Urinary bladder (tissue), 3 donors: ENCODE measurements at regions not wholly inside any gene's neighbourhood (a gene's known extent, or its start where the extent isn't known, plus 50 kb on each side); places are given as distances from the start of the nearest gene placed in this dataset.
A peak's percentile ranks its signal among the peaks of the same experiment; 100 is the strongest.

Source experiments
- DNase-seq: peaks from one replicate; pipeline ENCODE4 v3.0.0-alpha.2; 2015; ENCODE audit errors: extremely low spot score
- H3K27ac ChIP-seq: one replicate; pipeline ENCODE4 v1.5.1; 2013; ENCODE audit warnings: low read depth, mild to moderate bottlenecking, moderate library complexity
- H3K36me3 ChIP-seq: one replicate; pipeline ENCODE4 v1.6.1; 2013; ENCODE audit warnings: mild to moderate bottlenecking, moderate library complexity; ENCODE audit not compliant: insufficient read depth
- H3K4me1 ChIP-seq: one replicate; pipeline ENCODE4 v1.6.1; 2013; ENCODE audit warnings: mild to moderate bottlenecking, moderate library complexity; ENCODE audit not compliant: insufficient read depth
- H3K4me3 ChIP-seq: one replicate; pipeline ENCODE4 v1.5.1; 2013; ENCODE audit warnings: low read depth, low read length
- WGBS: extraction: QIAGEN DNeasy Blood & Tissue Kit; methylation state at CpG from one replicate; pipeline ENCODE4 v1.1.7; 2013; 5-methylcytosine and 5-hydroxymethylcytosine counted together
- donor health status: healthy with polysubstance abuse.
- donor health status: healthy.

- no peak for DNase-seq
- Histone ChIP-seq H3K27ac (no peak overlapping the region), H3K36me3 (no peaks in the 10 kb centered on the region), H3K4me1 (no peaks in the 10 kb centered on the region), H3K4me3 (no peak overlapping the region)
- 84% methylated on average over 1 of the region's 1 CpG for WGBS
These were observed 255.8 kb downstream of the ANAPC1 start for GRCh38 chr2:111628221-111628620.

GRCh38 chr2:111629983-111630382 lies 254.0 kb downstream of the ANAPC1 start:
- DNase-seq = no peak
- H3K27ac ChIP-seq = no peak overlapping the region
- no peaks in the 10 kb centered on the region for H3K36me3 ChIP-seq
- 99% methylated on average over 2 of the region's 2 CpGs for whole genome bisulfite sequencing
- H3K4me3 ChIP-seq = no peak overlapping the region
- no peaks in the 10 kb centered on the region for H3K4me1 ChIP-seq

- no peak overlapping the region for H3K4me3 ChIP-seq
- no peaks in the 10 kb centered on the region for H3K4me1 ChIP-seq
- no peaks in the 10 kb centered on the region for H3K36me3 ChIP-seq
- H3K27ac ChIP-seq = no peak overlapping the region
- DNase-seq = no peak
- WGBS = 74% methylated on average over 4 of the region's 4 CpGs
These were observed 251.3 kb downstream of the ANAPC1 start for GRCh38 chr2:111632661-111633060.

GRCh38 chr2:111633189-111633588 lies 250.8 kb downstream of the ANAPC1 start:
- 95% methylated on average over 2 of the region's 2 CpGs for whole genome bisulfite sequencing
- DNase-seq = no peak

GRCh38 chr2:111633643-111634042 lies 250.3 kb downstream of the ANAPC1 start:
- DNase-seq = no peak
- 82% methylated on average over 6 of the region's 6 CpGs for WGBS

More at GRCh38 chr2:111633189-111633588, 250.8 kb downstream of the ANAPC1 start:
- no peak overlapping the region for H3K27ac ChIP-seq
- no peak overlapping the region for H3K4me3 ChIP-seq
- no peaks in the 10 kb centered on the region for H3K4me1 ChIP-seq
- no peaks in the 10 kb centered on the region for H3K36me3 ChIP-seq

GRCh38 chr2:111634050-111634794 lies 249.8 kb downstream of the ANAPC1 start:
- no peak for DNase-seq
- H3K27ac ChIP-seq = no peak overlapping the region
- H3K36me3 ChIP-seq = no peaks in the 10 kb centered on the region
- H3K4me1 ChIP-seq = no peaks in the 10 kb centered on the region
- 75% methylated on average over 2 of the region's 2 CpGs for WGBS
- H3K4me3 ChIP-seq = no peak overlapping the region

More at GRCh38 chr2:111633643-111634042, 250.3 kb downstream of the ANAPC1 start:
- no peak overlapping the region for H3K27ac ChIP-seq
- no peak overlapping the region for H3K4me3 ChIP-seq
- no peaks in the 10 kb centered on the region for H3K4me1 ChIP-seq
- H3K36me3 ChIP-seq = no peaks in the 10 kb centered on the region

- 72% methylated on average over 4 of the region's 4 CpGs for WGBS
- DNase-seq = no peak
- no peaks in the 10 kb centered on the region for H3K36me3 ChIP-seq
- no peak overlapping the region for H3K4me3 ChIP-seq
- H3K27ac ChIP-seq = no peak overlapping the region
- H3K4me1 ChIP-seq = no peaks in the 10 kb centered on the region
These were observed 248.9 kb downstream of the ANAPC1 start for GRCh38 chr2:111634995-111635538.

GRCh38 chr2:111636905-111637304 lies 247.1 kb downstream of the ANAPC1 start:
- no peak overlapping the region for H3K4me3 ChIP-seq
- no peak for DNase-seq
- H3K27ac ChIP-seq = no peak overlapping the region
- H3K36me3 ChIP-seq = no peaks in the 10 kb centered on the region
- WGBS = 94% methylated on average over 5 of the region's 5 CpGs
- no peaks in the 10 kb centered on the region for H3K4me1 ChIP-seq

- WGBS = 96% methylated on average over 4 of the region's 4 CpGs
- DNase-seq = no peak
- H3K27ac ChIP-seq = no peak overlapping the region
- H3K4me3 ChIP-seq = no peak overlapping the region
- no peaks in the 10 kb centered on the region for H3K4me1 ChIP-seq
- H3K36me3 ChIP-seq = no peaks in the 10 kb centered on the region
These were observed 245.6 kb downstream of the ANAPC1 start for GRCh38 chr2:111638274-111638877.

GRCh38 chr2:111640480-111640879 lies 243.5 kb downstream of the ANAPC1 start:
- DNase-seq = peak; percentile 66
- Histone ChIP-seq H3K4me1 (no peaks in the 10 kb centered on the region), H3K36me3 (no peaks in the 10 kb centered on the region), H3K27ac (peak overlapping the region; percentile 13), H3K4me3 (no peak overlapping the region)
- 65% methylated on average over 2 of the region's 2 CpGs for WGBS

GRCh38 chr2:111642586-111643327 lies 241.2 kb downstream of the ANAPC1 start:
- H3K36me3 ChIP-seq = no peaks in the 10 kb centered on the region
- no peak for DNase-seq
- WGBS = 85% methylated on average over 2 of the region's 2 CpGs
- H3K4me1 ChIP-seq = no peaks in the 10 kb centered on the region
- H3K4me3 ChIP-seq = no peak overlapping the region
- H3K27ac ChIP-seq = no peak overlapping the region

GRCh38 chr2:111643759-111644158 lies 240.2 kb downstream of the ANAPC1 start:
- no peak overlapping the region for H3K4me3 ChIP-seq
- H3K27ac ChIP-seq = no peak overlapping the region
- H3K4me1 ChIP-seq = no peaks in the 10 kb centered on the region
- no peak for DNase-seq
- 98% methylated on average over 1 of the region's 1 CpG for WGBS
- H3K36me3 ChIP-seq = no peaks in the 10 kb centered on the region

- 87% methylated on average over 3 of the region's 3 CpGs for WGBS
- no peaks in the 10 kb centered on the region for H3K36me3 ChIP-seq
- no peaks in the 10 kb centered on the region for H3K4me1 ChIP-seq
- H3K4me3 ChIP-seq = no peak overlapping the region
- no peak overlapping the region for H3K27ac ChIP-seq
- no peak for DNase-seq
These were observed 236.6 kb downstream of the ANAPC1 start for GRCh38 chr2:111647359-111647758.
